ENCODE measurements at regions not wholly inside any gene's neighbourhood (a gene's known extent, or its start where the extent isn't known, plus 50 kb on each side); places are given as distances from the start of the nearest gene placed in this dataset.
"Not testable (repeated sequence)": the region's sequence is repeated elsewhere in the genome, so short reads cannot be mapped to it uniquely, and the experiment has no call there.

DNA sequence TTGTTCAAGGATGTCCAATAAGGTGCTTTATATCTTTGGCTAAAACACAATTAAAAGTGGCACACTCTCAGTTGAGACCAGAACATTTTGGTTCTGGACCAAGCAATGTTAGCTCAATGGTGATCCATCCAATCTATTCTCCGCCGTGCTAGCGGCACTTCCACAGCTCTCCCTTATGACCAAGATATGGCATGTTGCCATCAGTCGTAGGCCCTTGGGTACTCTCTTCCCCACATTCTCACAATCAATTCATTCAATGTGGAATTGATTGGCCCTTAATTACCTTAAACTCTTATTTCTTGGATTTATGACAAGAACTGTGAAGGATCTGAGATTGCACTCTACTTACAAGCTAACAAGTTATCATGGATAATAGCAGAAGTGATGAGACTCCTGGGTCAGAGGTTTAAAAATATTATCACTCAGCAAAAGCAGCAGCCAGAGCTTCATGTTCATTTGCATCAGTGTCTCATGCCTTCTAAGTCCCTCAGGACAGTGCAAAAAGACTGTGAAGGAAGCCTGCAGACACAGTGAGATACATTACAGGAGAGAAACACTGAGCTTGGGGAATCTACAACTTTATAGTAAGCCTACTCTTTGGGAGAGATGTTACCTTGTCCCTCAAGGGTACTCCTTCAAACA lies 80.0 kb upstream of the ARG1 start:
- no peak for DNase-seq (ENCODE audit: low spot score)

DNA sequence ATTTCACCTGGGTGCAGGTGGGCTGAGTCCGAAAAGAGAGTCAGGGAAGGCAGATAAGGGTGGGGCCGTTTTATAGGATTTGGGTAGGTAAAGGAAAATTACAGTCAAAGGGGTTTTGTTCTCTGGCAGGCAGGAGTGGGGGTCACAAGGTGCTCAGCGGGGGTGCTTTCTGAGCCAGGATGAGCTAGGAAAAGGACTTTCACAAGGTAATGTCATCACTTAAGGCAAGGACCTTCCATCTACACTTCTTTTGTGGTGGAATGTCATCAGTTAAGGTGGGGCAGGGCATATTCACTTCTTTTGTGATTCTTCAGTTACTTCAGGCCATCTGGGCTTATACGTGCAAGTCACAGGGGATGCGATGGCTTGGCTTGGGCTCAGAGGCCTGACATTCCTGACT lies 68.6 kb upstream of the ARG1 start:
- not testable (repeated sequence) for DNase-seq (ENCODE audit: low spot score)

DNA sequence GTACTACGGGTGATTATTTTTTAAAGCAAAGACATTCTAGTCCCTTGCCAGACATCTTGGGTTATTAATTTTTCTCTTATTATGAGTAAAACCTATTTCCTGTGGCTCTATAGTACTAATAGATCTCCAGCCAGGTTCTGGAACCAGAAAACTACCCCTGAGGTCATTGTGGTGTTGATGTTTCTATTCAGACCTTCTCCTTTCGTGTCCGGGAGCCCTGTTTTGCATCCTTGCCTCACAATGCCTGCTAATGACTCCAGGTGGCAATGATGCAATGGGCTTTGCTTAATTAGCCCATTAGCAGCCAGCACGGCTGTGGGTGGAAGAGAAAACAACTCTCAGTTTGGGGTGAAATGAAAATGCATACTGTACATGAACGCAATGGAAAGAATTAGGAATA lies 62.9 kb upstream of the ARG1 start:
- DNase-seq (ENCODE audit: low spot score) = no peak

DNA sequence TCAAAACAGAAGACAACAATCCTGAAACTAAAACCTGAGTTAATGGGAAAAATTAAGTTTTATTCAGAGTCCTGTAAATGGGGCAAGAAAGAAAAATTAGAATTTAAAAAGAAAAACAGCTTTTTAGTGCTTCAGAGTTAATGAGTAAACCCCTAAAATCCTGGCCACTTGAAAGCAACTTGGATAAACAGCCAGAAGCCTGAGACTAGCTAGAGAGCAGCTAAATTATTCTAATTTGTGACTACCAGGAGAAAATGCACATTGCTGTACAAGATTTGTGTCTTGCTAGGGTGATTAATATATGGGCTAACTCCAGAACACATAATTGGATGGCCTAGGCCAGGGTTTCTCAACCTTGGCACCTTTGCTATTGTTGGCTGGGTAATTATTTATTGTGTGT lies 62.4 kb upstream of the ARG1 start:
- no peak for DNase-seq (ENCODE audit: low spot score)

DNA sequence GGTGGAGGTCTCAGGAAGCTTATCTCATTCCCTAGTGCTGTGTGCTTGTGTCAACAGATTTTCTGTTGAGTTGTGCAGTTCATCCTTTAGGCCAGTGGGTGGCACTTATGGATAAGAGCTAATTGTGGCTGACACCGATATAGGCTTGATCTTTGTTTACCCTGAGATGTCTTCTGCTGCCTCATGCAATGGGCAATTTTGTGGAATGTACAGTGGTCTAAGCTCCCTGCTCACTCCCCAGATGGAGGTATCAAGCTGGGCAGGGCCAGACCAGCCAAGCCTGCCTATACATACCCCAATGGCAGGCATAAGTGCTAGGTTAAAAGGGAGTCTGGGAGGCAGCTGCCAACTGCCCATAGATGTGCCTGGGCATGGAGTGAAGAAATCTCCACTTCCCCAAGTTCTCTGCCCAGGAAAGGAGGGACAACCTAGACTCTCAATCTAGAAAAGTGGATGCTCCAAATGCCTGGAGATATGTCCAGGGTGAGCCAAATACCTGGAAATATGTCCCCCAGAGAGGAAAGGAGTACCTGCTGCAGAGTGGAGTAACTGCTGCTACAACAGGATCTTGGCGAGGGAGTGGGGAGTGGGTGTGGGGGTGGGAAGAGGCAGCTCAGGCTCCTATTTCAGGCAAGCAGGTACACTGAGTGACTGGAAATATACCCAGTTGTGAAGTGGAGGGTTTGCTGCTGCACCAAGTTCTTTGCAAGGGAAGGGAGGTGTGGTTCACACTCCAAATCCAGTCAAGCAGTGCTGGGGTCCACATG lies 53.2 kb upstream of the ARG1 start:
- peak; percentile 18 for DNase-seq (ENCODE audit: low spot score)

Data from SW480 (cell line).